ENCODE measurements at regions not wholly inside any gene's neighbourhood (a gene's known extent, or its start where the extent isn't known, plus 50 kb on each side); places are given as distances from the start of the nearest gene placed in this dataset.

DNA sequence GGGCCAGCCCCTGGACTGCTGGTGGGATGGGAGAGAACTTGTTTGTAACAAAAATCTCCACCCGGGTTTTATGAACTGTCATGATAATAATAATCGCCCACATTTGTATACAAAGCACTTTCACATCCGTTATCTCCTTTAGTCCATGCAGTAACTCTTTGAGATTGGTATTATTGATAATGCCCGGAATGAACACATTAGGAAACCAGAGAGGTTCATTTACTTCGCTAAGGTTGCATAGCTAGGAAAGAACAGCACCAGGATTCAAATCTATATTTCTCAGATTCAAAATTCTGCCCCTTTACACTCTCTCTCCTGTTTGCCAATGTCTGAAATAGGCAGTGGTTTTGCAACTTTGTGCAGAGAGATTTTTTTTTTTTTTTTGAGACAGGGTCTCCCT is 131.4 kb downstream of the FOXD2 start:
- TF ChIP-seq, protein P1, sequence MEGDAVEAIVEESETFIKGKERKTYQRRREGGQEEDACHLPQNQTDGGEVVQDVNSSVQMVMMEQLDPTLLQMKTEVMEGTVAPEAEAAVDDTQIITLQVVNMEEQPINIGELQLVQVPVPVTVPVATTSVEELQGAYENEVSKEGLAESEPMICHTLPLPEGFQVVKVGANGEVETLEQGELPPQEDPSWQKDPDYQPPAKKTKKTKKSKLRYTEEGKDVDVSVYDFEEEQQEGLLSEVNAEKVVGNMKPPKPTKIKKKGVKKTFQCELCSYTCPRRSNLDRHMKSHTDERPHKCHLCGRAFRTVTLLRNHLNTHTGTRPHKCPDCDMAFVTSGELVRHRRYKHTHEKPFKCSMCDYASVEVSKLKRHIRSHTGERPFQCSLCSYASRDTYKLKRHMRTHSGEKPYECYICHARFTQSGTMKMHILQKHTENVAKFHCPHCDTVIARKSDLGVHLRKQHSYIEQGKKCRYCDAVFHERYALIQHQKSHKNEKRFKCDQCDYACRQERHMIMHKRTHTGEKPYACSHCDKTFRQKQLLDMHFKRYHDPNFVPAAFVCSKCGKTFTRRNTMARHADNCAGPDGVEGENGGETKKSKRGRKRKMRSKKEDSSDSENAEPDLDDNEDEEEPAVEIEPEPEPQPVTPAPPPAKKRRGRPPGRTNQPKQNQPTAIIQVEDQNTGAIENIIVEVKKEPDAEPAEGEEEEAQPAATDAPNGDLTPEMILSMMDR (optimal IDR thresholded peaks at IDR 0.05 in 1 of 3, IDR thresholded peaks at IDR 0.05 in 1 of 3, conservative IDR thresholded peaks at IDR 0.05 in 1 of 3; ENCODE audit: extremely low read depth in 1 of 3, insufficient read depth in 2 of 3, low read length in 3 of 3) = no peak
- TF ChIP-seq EZH2 (IDR thresholded peaks at IDR 0.05; ENCODE audit: low read length) = no peak
